Progenitor cell of endocrine pancreas (in vitro differentiated cells): ENCODE measurements at regions not wholly inside any gene's neighbourhood (a gene's known extent, or its start where the extent isn't known, plus 50 kb on each side); places are given as distances from the start of the nearest gene placed in this dataset.

Experiments
- DNase-seq: peaks from one replicate; pipeline ENCODE4 v3.0.0; 2021; ENCODE audit warnings: low spot score; ENCODE audit not compliant: unreplicated experiment
- H3K27ac Mint-ChIP-seq: 2 replicates; pipeline ENCODE4 v1.8.0; 2021; ENCODE audit warnings: mild to moderate bottlenecking, moderate library complexity, mixed read lengths
- H3K27me3 Mint-ChIP-seq: 2 replicates; pipeline ENCODE4 v1.8.0; 2021; ENCODE audit warnings: mixed read lengths
- H3K36me3 Mint-ChIP-seq: 2 replicates; pipeline ENCODE4 v1.8.0; 2022; ENCODE audit warnings: mixed read lengths; ENCODE audit not compliant: insufficient read depth
- H3K4me1 Mint-ChIP-seq: 2 replicates; pipeline ENCODE4 v1.8.0; 2021; ENCODE audit warnings: low read depth, mixed read lengths
- H3K4me3 Mint-ChIP-seq: 2 replicates; pipeline ENCODE4 v1.8.0; 2021; ENCODE audit warnings: low read depth, mild to moderate bottlenecking, moderate library complexity, mixed read lengths
- H3K9me3 Mint-ChIP-seq: 2 replicates; pipeline ENCODE4 v1.8.0; 2021; ENCODE audit warnings: low read depth, mixed read lengths
- TF ChIP-seq, protein P1 (sequence below): fragments of 200-600 bp; sonication (generic); IDR thresholded peaks from one replicate; pipeline ENCODE4 v1.5.0; 2021; ENCODE audit warnings: antibody characterized with exemption, mild to moderate bottlenecking; ENCODE audit not compliant: unreplicated experiment

DNA sequence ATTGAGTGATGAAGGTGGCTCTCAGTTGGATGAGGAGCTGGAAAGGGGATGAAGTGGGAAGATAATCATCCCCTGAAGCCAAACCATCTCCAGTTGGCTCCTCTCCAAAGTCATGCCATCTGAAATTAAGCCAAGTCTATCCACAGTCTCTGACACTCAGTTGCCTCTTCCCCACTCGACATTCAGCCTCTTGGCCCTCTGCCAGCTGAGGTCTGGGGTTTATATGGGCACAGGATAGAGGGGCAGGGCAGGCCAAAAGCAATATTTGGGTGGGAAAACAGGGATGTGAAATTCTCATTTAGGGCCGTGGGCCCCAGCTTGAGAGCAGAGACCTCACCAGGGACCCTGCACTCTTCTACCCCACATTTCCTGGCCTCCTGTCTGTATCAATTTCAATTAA, 85.9 kb downstream of the SLITRK1 start:
- Mint-ChIP-seq H3K4me3 (no peak overlapping the region), H3K9me3 (no peaks in the 10 kb centered on the region), H3K27ac (no peak overlapping the region), H3K4me1 (no peaks in the 10 kb centered on the region), H3K27me3 (no peaks in the 10 kb centered on the region), H3K36me3 (no peaks in the 10 kb centered on the region)
- TF ChIP-seq, protein P1, sequence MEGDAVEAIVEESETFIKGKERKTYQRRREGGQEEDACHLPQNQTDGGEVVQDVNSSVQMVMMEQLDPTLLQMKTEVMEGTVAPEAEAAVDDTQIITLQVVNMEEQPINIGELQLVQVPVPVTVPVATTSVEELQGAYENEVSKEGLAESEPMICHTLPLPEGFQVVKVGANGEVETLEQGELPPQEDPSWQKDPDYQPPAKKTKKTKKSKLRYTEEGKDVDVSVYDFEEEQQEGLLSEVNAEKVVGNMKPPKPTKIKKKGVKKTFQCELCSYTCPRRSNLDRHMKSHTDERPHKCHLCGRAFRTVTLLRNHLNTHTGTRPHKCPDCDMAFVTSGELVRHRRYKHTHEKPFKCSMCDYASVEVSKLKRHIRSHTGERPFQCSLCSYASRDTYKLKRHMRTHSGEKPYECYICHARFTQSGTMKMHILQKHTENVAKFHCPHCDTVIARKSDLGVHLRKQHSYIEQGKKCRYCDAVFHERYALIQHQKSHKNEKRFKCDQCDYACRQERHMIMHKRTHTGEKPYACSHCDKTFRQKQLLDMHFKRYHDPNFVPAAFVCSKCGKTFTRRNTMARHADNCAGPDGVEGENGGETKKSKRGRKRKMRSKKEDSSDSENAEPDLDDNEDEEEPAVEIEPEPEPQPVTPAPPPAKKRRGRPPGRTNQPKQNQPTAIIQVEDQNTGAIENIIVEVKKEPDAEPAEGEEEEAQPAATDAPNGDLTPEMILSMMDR = no peak
- DNase-seq = no peak

DNA sequence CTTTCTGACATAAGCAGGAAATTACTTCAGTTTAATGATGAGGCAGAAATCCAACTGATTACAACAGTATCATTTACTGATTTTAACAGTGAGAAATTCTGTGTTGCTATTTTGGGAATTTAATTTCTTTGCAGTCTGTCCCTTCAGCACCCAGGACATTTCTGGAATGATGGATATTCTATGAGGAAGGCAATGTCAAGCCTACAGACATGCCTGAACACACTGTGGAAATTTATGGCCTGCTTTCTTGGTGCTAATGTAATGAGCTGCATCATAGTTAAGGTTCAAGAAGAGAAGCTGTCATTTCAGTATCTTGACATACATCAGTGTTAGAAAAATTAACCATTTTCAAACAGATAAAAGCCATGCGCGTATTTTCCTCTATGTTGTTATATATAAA, 87.7 kb downstream of the SLITRK1 start:
- Mint-ChIP-seq H3K4me3 (no peak overlapping the region), H3K9me3 (no peaks in the 10 kb centered on the region), H3K4me1 (no peaks in the 10 kb centered on the region), H3K27ac (no peak overlapping the region), H3K27me3 (no peaks in the 10 kb centered on the region), H3K36me3 (no peaks in the 10 kb centered on the region)
- TF ChIP-seq, protein P1 = no peak
- DNase-seq = no peak

DNA sequence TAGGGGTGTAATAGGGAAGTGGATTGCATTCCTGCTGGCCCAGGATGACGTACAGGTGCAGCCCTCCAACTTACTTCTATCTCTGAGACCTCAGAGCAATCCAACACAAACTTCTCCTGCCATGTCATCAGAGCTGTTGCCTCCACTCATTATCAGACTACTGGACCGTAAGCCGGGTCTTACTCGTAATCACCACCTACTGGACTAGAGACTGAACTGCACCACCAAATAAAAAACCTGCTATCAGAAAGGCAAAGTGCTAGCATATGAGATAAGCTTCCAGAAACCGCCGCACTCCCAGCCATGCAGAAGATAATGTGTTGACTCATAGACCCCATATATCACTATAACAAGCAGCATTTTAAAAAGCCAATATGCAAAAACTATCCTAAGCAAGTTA, 102.0 kb downstream of the SLITRK1 start:
- no peaks in the 10 kb centered on the region for H3K4me1 Mint-ChIP-seq

DNA sequence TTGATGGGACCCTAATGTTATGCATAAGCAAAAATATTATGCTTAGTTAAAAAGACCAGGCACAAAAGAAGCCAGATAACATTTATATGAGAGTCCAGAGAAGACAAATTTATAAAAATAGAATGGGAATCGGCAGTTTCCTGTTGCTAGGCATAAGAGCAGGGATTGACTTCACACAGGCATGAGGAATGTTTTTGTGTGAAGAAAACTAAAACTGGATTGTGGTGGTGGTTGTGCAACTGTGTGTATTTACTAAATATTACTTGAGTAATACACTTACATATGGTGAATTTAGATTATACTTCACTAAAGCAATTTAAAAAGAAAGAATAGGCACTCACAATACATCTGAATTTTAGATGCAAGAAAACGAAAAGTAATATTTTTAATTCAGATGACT, 108.3 kb downstream of the SLITRK1 start:
- Mint-ChIP-seq H3K36me3 (no peaks in the 10 kb centered on the region), H3K9me3 (no peaks in the 10 kb centered on the region), H3K4me3 (no peak overlapping the region), H3K27me3 (no peaks in the 10 kb centered on the region), H3K27ac (no peak overlapping the region), H3K4me1 (no peaks in the 10 kb centered on the region)
- no peak for DNase-seq
- TF ChIP-seq, protein P1 = no peak

More for the DNA sequence above, 102.0 kb downstream of the SLITRK1 start:
- no peak for DNase-seq
- TF ChIP-seq, protein P1 = peak; percentile 43
- Mint-ChIP-seq H3K27ac (no peak overlapping the region), H3K27me3 (no peaks in the 10 kb centered on the region), H3K9me3 (peaks cover 6% of the 10 kb centered on the region), H3K36me3 (no peaks in the 10 kb centered on the region), H3K4me3 (no peak overlapping the region)

DNA sequence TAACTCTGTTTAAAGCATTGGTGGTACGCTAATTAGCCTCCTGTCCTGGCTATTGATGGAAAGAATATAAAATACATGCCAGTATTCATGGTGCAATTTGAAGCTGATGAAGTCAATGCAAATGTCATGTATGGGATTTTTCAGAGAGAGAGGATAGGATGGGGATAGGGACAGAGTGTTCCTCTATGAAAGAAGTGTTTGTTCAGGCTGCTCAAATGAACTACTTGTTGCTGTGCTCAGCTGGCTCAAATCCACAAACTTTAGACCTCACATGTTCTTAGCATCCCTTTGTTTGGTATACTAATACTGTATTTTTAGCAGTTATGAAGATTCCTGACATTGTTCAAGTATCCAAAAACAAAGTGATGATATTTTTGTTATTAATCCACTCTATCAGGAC, 116.5 kb downstream of the SLITRK1 start:
- Mint-ChIP-seq H3K4me1 (no peaks in the 10 kb centered on the region), H3K4me3 (no peak overlapping the region), H3K9me3 (no peaks in the 10 kb centered on the region), H3K27ac (no peak overlapping the region), H3K36me3 (no peaks in the 10 kb centered on the region), H3K27me3 (no peaks in the 10 kb centered on the region)
- DNase-seq = no peak
- TF ChIP-seq, protein P1 = no peak
